NCI-H1694 treated with DMSO at 0.1 percent for 48 hours (cell line): ENCODE measurements at regions not wholly inside any gene's neighbourhood (a gene's known extent, or its start where the extent isn't known, plus 50 kb on each side); places are given as distances from the start of the nearest gene placed in this dataset.

Experiments used
- DNase-seq: peaks from one replicate; lab custom pipeline; 2025; lab: John Stamatoyannopoulos, UW

DNA sequence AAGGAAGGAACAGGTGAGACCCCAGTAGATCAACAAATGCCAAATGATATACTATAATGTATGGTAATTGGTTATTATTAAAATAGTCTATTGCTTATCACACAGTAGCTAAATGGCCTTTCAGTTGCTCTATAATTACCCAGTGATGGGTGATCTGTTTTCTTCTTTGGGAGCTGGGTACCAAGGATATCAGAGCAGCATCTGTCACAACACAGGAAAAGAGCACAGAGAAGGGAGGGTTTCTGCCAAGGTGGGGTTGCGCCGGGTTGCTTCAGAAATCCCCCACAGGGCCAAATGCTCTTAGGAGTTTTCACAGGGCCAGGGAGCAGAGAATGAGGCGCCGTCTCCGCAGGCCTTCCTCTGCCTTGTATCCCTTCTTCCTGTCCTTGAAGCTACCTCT is 469.4 kb downstream of the INSC start:
- no peak for DNase-seq

DNA sequence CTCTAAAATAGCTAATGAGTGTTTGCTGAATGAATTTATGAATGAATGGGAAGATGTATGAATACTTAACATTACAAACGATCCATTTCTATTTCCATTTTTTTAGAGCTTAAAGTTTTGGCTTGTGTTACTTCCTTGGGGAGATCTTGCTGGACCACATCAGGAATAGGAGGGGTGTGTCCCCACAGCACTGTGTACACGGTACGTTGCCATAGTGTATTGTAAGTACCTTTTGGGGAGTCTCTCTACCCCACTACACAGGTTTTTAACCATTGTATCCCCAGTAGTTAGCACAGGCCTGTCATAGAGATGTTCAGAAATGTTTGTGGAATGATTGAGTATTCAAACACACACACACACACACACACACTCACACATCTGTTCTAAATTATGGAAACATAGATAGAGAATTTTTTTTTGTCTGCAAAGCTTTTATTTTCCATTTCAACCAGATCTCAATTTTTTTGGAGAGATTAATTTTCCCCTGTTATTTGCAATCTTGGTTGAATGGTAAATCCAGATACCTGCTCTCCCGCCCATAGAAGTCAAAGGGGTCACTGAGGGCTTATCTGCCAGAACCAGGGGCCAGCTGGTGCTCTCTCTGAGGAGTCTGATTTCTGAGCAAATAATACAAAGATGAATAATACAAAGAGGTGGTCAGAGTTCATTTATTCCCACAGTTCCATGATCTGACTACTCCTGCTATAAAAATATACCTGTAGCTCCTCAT is 471.0 kb downstream of the INSC start:
- DNase-seq, result no peak

DNA sequence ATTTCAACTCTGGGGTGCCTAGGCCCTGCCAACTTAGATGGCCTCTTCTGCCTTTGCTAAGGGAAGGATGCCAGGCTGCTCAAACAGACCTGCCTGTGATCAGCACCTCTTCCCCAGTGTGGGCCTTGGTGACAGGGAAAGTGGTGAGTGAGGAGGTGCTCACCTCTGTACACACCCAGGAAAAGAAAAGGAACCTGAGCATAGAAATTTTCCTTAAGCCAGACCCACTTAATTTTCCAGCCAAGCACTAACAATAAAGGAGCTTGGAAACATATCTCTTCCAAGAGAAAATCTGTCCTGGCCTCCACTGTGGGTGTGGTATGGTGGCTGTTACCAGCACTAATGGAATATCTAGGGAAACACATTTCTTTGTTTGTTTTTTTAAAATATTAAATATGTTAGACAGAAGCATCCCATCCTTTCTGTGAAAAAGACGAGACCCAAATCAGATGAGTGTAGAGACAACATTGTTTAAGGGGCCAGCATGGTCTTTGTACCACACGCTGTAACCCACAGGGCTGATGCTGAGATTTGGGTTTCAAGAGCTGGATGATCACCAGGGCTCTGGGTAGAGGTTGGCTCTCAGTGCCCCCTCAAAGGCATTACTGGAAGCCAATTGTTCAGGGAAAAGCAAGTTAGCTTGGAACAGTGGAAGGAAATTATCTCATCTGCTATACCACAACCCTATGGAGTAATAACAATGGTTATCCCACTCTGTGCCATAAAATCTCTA is 472.2 kb downstream of the INSC start:
- DNase-seq, result no peak

DNA sequence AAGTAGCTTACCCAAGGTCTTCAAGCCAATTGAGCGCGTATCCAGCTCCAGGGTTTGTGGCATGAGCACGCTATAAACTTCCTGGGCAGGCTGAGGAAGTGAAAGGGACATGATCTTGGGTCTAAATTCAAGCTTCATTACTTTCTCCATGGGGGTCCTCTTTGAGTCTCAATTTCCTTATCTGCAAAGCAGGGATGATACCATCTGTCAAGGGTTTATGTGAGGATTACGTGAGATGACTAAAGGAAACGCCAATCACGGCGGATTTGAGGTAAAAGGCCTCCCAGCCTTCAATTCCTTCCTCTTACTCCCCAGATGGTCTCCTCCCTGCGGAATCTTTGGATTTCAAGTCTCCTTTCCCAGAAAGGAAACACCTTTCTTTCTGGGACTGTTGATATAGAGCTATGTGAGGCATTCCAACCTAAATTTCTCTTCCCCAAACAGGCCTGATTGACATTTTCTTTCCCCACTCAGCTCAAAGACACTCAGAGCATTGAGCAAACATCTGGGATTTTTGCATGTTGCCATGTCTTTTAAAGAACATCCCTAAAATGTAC is 474.4 kb downstream of the INSC start:
- no peak for DNase-seq

DNA sequence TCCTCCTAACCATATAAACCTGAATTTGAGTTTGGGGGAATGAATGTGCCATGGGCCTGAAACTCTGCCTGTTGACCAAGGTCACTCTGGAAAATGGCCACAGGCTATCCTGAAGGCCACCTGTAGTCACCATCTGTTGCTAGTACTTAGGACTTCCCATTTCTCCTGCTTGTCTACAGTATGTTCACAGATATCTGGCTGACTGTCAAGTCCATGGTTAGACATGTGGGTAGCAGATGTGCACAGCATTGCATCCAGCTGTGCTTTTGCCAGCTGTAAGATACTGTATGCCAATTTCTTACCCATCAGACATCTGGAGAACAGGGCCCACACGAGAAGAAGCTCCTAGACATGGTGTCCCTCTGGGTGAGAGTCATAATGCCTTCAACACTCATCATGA is 475.4 kb downstream of the INSC start:
- DNase-seq, result no peak

DNA sequence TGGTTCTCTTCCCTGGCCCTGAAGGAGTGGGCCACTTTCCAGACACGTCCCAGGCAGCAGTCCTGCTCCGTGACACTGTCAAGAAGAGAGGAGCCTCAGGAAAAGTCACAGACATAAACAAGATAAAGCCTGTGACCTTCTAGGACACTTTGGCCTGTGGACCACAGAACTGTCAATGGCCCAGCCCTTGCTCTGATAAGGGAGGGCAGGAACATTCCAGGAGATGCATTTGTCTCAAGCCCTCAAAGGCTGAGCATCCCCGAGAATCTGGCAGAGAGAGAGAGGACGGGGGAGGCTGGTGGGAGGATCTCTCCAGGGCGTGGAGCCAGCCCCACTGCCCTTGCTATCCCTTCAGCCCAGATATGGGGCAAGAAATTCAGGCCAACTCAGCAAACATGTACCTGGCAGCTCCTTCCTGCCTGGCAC is 476.4 kb downstream of the INSC start:
- DNase-seq, result no peak

DNA sequence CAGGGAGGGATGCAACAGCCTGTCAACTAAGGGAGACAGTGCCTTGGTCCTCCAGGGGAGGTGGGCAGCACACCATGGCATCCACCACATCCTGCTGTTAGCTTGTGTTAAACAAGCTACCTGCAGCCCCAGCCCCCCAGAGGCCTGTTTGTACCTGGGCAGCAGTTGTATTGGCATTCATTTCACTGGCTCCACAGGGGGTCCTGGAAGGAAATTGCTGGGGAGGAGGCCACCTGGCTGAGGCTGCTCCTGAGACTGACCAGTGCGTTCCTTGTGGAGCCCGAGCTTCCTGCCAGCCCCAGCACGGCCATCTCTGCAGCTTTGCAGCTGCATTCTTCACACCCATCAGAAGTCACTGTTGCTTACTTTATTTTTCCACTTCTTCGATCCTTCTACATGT is 479.9 kb downstream of the INSC start:
- no peak for DNase-seq

DNA sequence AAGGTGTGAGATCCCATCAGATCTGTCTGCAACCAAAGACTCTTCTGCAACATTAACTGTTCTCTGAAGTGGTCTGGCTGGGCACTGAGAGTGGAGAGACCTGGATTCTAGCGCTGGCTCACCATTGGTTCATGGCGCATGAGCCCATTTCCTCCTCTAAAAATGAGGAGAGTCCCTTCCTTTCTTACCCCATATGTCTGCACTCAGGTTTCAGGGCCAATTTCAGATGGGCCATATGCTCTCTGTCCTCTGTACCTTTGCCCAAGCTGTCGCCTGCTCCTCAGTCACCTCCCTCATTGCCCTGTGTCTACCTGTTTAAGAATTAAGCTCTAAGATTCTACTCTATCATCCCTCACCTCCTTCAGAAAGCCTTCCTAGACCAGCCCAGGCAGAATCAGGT is 484.7 kb downstream of the INSC start:
- DNase-seq, result no peak

DNA sequence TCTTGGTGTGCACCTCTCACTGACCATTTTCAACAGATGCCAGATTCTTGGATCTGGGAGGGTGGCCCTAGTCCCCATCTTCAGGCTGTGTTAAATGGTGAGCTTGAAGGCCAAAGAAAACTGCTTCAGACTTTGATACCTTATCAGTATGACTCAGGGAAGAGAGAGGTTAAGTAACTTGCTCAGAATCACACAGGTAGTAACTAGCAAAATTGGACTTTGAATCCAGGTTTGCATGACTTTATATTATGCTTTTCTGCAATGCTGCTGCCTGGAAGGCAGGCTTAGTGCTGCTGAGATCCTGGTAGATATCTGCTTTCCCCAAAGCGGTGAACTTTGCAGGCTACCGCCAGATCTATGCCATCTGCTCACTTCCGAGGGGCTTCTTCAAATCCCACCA is 487.3 kb downstream of the INSC start:
- DNase-seq, result no peak

DNA sequence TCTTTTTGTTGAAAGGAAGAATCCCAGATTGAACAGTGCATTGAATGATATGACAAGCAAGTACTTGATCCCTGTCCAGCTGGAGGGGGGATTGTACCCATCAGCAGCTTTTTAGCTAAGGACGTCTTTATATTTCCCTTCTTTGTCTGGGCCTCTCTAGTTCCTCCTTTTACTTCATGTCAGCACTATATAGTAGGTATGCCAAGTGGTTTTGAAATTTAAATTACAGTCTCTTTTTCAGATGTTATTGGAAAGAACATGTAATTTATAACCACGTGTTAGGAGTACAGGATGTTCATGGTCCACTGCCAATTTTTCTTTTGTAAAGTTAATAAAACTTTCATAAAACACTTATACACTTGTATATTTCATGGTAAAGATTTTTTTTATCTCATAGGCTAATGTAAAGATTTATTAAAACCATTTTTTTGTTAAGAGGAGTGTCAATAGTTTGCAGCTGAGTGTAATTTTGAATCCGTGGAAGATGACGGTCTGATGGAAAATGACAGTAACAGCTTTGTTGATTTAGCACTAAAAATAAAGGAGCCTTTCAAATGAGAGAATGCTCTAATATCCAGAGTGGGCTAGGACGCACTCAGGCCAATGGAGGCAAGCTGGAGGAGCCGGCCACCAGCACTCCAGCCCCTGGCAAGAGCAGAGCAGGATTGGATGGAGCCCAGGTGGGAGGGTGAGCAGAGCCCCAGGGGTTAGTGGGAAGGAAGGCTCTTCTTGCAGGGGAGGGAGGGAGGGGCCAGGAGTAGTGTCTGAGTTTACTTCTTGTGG is 488.3 kb downstream of the INSC start:
- DNase-seq, result no peak

DNA sequence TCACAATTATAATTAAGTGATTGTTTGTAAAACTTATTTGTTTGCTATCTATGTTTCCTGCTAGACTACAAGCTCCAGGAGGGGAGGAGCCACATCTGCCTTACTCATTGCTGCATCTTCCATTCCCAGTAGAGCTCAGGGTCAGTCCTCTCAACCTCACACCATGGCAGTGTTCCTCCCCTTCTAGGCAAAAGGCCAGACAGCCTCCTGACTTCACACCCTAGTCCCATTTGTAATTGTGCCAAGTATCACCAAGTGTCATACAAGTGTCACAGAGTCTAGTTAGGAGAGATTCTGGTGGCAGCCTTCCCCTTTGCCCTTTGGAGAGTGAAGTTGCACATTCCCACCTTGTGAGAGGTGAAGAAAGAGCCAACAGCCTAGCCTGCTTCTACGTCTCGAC is 490.4 kb downstream of the INSC start:
- no peak for DNase-seq

DNA sequence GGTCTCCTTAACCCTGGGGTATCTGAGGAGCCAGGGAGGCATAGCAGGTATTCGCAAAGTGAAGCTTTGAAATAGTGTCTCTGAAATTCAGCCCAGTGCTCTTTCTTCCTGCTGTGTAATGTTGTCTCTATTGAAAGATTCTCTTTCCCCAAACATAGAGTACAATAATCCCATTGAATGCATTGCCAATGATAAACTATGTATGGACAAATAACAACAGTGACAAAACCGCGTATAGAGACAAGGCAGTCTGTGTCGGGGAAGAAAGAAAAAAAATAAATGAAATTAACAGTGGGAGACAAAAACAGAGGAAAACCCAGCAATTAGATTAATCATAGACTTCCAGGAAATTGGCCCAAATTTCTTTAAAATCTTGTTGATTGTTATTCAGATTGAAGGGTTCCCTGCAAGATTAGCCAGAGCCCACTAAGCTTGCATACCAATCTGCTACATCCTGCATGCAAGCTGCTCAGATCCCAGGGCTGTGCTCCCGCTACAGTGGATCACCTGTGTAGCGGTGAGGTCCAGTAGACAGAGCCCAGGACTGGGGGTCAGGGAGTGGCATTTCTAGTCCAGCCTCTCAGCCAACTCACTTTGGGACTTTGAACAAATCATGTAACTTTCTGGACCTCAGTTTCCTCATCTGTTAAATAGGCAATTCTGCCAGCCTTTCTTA is 492.8 kb downstream of the INSC start:
- DNase-seq, result no peak

DNA sequence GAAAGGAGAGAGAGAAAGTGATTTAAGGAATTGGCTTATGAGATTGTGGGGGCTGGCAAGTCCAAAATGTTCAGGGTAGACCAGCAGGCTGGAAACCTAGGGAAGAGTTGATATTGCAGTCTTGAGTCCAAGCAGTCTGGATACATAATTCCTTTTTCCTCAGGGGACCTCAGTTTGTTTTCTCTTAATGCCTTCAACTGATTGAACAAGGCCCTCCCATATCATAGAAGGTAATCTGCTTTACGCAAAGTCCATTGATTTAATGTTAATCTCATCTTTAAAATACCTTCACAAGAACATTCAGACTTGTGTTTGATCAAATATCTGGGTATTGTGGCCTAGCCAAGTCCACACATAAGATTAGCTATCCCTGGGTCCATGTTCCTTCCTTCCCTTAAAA is 494.7 kb downstream of the INSC start:
- no peak for DNase-seq

DNA sequence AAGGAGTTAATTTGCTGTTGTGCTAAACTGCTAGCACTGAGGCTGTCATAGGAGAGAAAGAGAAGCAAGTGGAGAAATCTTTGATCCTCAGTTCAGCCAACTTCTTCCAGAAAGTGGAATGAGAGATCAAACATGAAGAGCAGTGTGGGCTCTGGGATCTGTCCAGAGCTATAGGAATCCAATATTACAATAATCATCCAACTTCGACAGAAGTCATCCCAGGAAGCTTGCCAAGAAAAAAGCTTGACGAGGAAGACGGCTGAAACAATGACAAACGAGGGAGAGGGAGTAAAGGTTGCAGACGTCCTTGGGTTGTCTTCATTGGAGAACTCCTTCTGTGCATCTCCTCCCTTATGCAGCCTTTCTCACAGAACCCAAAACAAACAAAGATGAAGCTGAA is 496.2 kb downstream of the INSC start:
- no peak for DNase-seq

DNA sequence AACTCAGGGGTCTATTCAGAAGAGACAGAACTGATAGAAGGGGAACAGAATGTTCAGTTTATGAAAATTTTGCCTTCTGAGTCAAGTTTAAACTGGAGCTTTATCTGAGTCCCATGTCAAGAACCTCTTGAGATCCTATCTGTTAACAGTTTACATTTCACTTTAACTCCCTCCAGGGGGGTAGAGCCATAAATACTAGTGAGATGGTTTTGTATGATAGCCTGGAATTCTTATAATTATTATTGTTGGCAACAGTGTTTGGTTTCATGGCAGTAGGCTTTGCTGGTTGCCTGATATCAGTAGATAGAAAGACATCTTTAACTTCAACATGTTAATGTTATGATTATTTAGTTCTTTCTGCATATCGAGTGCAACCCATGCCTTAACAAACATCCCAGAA is 498.5 kb downstream of the INSC start:
- no peak for DNase-seq

DNA sequence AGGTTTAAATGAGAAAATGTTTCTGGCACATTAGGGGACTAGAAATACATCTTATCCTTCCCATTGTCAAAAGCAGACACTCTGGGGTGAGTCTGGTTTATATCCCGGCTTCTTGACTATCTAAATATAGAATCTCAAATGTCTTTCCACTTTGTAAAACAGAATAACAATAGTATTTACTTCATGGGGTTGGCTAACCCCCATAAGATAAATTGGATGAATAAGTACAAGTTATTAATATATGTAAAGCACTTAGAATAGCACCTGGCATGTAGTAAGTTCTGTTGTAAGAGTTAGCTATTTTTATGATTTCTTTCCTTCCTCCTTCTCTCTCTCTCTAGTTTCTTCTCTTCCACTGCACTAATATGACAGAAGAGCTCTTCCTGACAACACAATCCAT is 499.1 kb downstream of the INSC start:
- DNase-seq, result no peak

DNA sequence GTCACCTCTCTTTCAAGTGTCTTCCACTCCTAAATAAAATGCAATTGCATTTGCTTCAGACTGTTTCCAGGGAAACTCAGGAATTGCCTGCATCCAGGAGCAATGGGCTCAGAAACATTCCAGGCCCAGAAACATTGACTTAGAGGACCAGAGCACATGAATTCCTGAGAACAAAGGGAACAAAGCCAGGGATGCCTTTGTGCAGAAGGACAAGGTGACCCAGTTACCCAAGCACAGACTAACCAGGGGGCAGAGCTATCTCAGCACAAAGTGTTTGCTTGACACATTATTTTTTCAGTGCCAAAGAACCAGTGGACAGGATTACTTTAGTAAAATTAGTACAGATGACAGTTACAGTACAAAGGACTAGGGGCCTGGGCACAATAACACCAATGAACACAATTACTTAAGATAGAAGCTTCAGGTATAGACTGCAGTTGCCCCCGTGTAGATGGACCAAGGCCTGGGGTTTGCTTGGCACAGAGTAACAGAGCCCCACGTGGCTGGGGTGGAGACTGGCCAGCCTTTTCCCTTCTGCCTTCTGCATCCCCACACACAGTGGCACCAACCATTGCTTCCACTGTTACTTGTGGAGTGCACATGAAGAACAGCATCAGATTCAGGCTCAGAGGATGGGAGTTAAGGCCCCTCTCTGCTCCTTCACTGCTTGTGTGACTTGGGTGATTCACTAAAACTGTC is 500.8 kb downstream of the INSC start:
- DNase-seq, result no peak

DNA sequence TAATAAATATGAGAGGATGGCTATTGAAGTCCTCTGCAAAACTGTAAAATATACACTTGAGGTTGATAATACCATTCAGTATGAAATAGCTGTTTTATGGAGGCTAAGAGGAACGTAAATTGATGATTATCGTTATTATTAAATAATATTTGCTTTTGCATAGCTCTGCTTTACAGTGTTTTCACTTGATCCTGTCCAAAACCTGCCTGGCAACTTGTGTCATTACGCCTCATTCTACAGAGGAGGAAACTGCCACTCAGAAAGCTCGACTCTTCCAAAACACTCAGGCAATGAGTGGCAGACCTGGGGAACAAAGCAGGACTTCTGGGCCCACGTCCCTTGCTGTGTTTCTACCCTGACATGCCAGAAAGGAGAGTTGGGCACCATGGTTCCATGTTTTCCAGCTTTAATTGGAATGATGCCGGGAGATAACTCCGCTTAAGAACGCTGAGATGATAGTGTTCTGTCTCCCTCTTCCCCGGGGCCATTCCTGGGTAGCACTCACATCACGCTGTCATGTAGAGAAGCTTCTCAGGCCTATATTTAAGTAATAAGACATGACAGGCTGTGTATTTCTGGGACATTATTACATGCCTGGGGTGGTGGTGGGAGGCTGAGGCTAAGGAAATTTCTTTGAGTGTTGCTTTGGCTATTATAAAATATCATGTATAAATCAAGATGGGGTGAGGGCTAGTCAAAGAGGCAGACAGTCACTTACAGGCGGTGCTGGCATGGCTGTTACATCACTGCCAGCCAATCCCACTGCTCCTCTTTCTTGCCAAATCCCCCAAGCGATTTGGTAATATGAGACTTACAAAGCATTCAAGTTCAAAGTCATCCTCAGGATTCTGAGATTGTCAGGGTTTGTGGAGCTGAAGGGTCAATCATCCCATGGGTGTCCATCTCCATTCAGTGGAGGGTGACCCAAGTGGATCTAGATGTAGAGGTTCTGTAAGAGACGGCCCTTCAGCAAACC is 501.7 kb downstream of the INSC start:
- DNase-seq, result no peak

DNA sequence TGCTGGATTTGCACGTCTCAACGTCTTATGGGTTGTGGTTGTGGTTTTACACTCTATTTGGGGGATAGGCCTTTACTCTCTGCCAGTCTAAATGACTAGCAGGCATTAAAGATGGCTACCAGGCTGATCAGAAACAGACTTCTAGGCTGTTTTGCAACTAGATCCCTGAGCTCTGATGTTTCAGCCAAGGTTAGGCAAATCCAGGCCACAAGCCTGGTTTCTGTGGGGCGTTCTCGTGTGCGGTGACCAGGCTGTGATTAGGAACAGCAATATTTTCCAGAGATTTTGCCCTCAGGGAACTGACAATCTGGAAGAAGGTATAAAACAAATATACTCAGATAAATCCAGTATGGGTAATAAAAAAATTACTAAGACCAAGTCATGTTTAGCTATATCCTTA is 502.4 kb downstream of the INSC start:
- DNase-seq, result no peak

DNA sequence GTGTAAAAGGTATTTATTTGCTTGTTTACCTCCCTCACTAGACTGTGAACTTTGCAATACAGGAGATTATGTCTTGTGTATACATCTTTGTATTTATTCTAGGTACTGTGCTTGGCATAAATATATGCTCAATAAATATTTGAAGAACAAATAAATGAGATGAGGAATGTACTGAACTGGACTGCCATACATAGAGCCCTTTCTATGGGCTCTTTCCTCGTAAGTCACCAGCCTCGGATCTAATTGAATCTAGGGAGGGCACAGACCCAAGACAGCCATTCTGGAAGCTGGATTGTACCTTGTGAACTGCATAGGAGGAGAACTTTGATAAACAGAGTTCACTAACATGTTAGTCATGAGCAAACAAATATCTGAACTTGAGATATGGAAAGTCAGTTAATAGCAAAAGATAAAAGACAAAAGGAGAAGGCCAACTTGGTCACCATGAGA is 503.9 kb downstream of the INSC start:
- no peak for DNase-seq
